AG10803 (cell line): ENCODE measurements at regions not wholly inside any gene's neighbourhood (a gene's known extent, or its start where the extent isn't known, plus 50 kb on each side); places are given as distances from the start of the nearest gene placed in this dataset.

Experiments used
- DNase-seq: peaks from one replicate; pipeline ENCODE4 v3.0.0; 2010; ENCODE audit warnings: low read depth
- H3K4me3 ChIP-seq: 2 replicates; pipeline ENCODE4 v1.5.1; 2011; ENCODE audit warnings: mild to moderate bottlenecking, low read length, control low read depth
- TF ChIP-seq, protein P1 (sequence below): conservative IDR thresholded peaks from 2 replicates; pipeline ENCODE4 v1.5.1; 2011; ENCODE audit warnings: mild to moderate bottlenecking, low read length, control low read depth, inconsistent platforms

DNA sequence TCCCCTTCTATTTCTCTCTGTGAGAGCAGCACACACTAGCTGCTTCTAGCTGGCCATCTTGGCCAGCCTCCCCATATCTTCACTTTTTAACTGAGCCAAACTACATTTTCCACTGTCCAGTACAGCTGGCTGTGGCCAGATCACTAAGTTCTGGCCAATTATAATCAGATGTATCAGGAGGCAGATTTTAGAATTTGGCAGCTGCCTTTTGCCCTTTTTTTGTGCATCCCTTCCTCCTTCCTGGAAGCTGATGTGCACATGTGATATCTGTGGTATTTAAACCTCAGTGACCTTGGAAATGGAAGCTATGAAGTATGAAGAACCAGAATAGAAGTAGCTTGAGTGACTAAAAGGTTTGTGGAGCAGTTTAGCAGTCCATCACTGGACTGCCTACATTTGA lies 49.8 kb upstream of the ANO6 start:
- peak; percentile 46 for DNase-seq
- TF ChIP-seq, protein P1, sequence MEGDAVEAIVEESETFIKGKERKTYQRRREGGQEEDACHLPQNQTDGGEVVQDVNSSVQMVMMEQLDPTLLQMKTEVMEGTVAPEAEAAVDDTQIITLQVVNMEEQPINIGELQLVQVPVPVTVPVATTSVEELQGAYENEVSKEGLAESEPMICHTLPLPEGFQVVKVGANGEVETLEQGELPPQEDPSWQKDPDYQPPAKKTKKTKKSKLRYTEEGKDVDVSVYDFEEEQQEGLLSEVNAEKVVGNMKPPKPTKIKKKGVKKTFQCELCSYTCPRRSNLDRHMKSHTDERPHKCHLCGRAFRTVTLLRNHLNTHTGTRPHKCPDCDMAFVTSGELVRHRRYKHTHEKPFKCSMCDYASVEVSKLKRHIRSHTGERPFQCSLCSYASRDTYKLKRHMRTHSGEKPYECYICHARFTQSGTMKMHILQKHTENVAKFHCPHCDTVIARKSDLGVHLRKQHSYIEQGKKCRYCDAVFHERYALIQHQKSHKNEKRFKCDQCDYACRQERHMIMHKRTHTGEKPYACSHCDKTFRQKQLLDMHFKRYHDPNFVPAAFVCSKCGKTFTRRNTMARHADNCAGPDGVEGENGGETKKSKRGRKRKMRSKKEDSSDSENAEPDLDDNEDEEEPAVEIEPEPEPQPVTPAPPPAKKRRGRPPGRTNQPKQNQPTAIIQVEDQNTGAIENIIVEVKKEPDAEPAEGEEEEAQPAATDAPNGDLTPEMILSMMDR = no peak
- H3K4me3 ChIP-seq = no peak overlapping the region
